ENCODE measurements at regions not wholly inside any gene's neighbourhood (a gene's known extent, or its start where the extent isn't known, plus 50 kb on each side); places are given as distances from the start of the nearest gene placed in this dataset.

GRCh38 chr7:114759347-114760062 lies 162.4 kb upstream of the MDFIC start:
- TF ChIP-seq CTCF (IDR thresholded peaks at IDR 0.05; ENCODE audit: extremely low read depth in 1 of 2, insufficient read depth in 1 of 2, low read depth in 1 of 2, low read length in 2 of 2), result no peak
- TF ChIP-seq POLR2AphosphoS5 (IDR thresholded peaks at IDR 0.05; ENCODE audit: insufficient read depth, low read depth, low read length), result no peak
- TF ChIP-seq POLR2A (IDR thresholded peaks at IDR 0.05; ENCODE audit: low read depth, low read length), result no peak
- TF ChIP-seq JUN (IDR thresholded peaks at IDR 0.05; ENCODE audit: borderline replicate concordance, insufficient read depth, insufficient read length, low read depth), result no peak
- TF ChIP-seq FOS (IDR thresholded peaks at IDR 0.05; ENCODE audit: borderline replicate concordance, insufficient read depth, low read length), result no peak
- TF ChIP-seq EZH2 (IDR thresholded peaks at IDR 0.05; ENCODE audit: borderline replicate concordance, low read depth, low read length, severe bottlenecking), result no peak

All from endothelial cell of umbilical vein (primary cell).